MCF 10A (cell line): ENCODE measurements at regions not wholly inside any gene's neighbourhood (a gene's known extent, or its start where the extent isn't known, plus 50 kb on each side); places are given as distances from the start of the nearest gene placed in this dataset.

Source experiments
- BruUV-seq: library from RNA; stranded (reverse); fragments of 400-500 nt; replicated peaks from 2 replicates; lab custom pipeline; 2021; lab: Mats Ljungman, UMichigan
- CTCF ChIA-PET: fragments of 300-600 bp; sonication (Branson Sonifier 250); formaldehyde crosslinking; extraction: SDS; loops from one replicate; lab custom pipeline; 2021; ENCODE audit warnings: antibody characterized with exemption, inconsistent platforms; lab: Yijun Ruan, JAX
- POLR2A ChIA-PET: fragments of 300-600, 350-650 bp; sonication (Branson Sonifier 250); formaldehyde crosslinking; extraction: SDS; loops from one replicate; lab custom pipeline; 2020; ENCODE audit warnings: antibody characterized with exemption, inconsistent platforms; lab: Yijun Ruan, JAX
- DNase-seq: peaks from one replicate; pipeline ENCODE4 v3.0.0-alpha.2; 2018; ENCODE audit not compliant: unreplicated experiment
- H3K27ac Mint-ChIP-seq: one replicate; pipeline ENCODE4 v1.8.0; 2022; ENCODE audit warnings: mild to moderate bottlenecking, low read depth, mixed read lengths; ENCODE audit not compliant: unreplicated experiment
- H3K27me3 Mint-ChIP-seq: one replicate; pipeline ENCODE4 v1.8.0; 2022; ENCODE audit warnings: mixed read lengths; ENCODE audit not compliant: insufficient read depth, unreplicated experiment
- H3K36me3 Mint-ChIP-seq: one replicate; pipeline ENCODE4 v1.8.0; 2022; ENCODE audit warnings: mild to moderate bottlenecking, moderate library complexity, mixed read lengths; ENCODE audit not compliant: insufficient read depth, unreplicated experiment
- H3K4me1 Mint-ChIP-seq: one replicate; pipeline ENCODE4 v1.8.0; 2022; ENCODE audit warnings: mixed read lengths; ENCODE audit not compliant: insufficient read depth, unreplicated experiment
- H3K4me3 Mint-ChIP-seq: one replicate; pipeline ENCODE4 v1.8.0; 2022; ENCODE audit warnings: mild to moderate bottlenecking, moderate library complexity, mixed read lengths; ENCODE audit not compliant: unreplicated experiment
- H3K9me3 Mint-ChIP-seq: one replicate; pipeline ENCODE4 v1.8.0; 2022; ENCODE audit warnings: mixed read lengths; ENCODE audit not compliant: unreplicated experiment
- CTCF ChIP-seq: fragments of 200-600 bp; IDR thresholded peaks from one replicate; pipeline ENCODE4 v1.8.0; 2022; ENCODE audit warnings: antibody characterized with exemption, mild to moderate bottlenecking; ENCODE audit not compliant: unreplicated experiment
- intact Hi-C: fragments of 100-400 bp; cut with micrococcal nuclease; formaldehyde crosslinking; loops from 2 replicates; pipeline ENCODE4 v1.14.1; 2022

GRCh38 chr2:160934263-160934662, 226.0 kb upstream of the TANK start:
- CTCF ChIA-PET: interaction anchor here (1.1 kb wide), 1 partner anchor 36 kb away, joined by 5 read pairs; no protein-coding TSS in a partner anchor
- no peaks in the 10 kb centered on the region for H3K9me3 Mint-ChIP-seq
- POLR2A ChIA-PET: no interaction called here
- no peak for TF ChIP-seq CTCF
- intact Hi-C loops: no loop called here
- H3K4me3 Mint-ChIP-seq: no peak overlapping the region
- H3K27ac Mint-ChIP-seq: no peak overlapping the region
- BruUV-seq: no TSS peak
- no peaks in the 10 kb centered on the region for H3K27me3 Mint-ChIP-seq
- DNase-seq: no peak
- H3K4me1 Mint-ChIP-seq: peaks cover 5% of the 10 kb centered on the region
- no peaks in the 10 kb centered on the region for H3K36me3 Mint-ChIP-seq

- POLR2A ChIA-PET: interaction anchor here (0.6 kb wide), 1 partner anchor 583 kb away, joined by 3 read pairs; no protein-coding TSS in a partner anchor
- H3K36me3 Mint-ChIP-seq: no peaks in the 10 kb centered on the region
- no peaks in the 10 kb centered on the region for H3K27me3 Mint-ChIP-seq
- DNase-seq: no peak
- H3K4me3 Mint-ChIP-seq: no peak overlapping the region
- peaks cover 5% of the 10 kb centered on the region for H3K4me1 Mint-ChIP-seq
- no peak for TF ChIP-seq CTCF
- CTCF ChIA-PET: no interaction called here
- H3K27ac Mint-ChIP-seq: no peak overlapping the region
- H3K9me3 Mint-ChIP-seq: no peaks in the 10 kb centered on the region
- BruUV-seq: no TSS peak
- intact Hi-C loops: no loop called here
Measured at GRCh38 chr2:160934991-160935390, 225.2 kb upstream of the TANK start.

GRCh38 chr2:160936044-160936806, 224.0 kb upstream of the TANK start:
- no peaks in the 10 kb centered on the region for H3K9me3 Mint-ChIP-seq
- H3K27me3 Mint-ChIP-seq: no peaks in the 10 kb centered on the region
- CTCF ChIA-PET: interaction anchor here (1.0 kb wide), 1 partner anchor 272 kb away, joined by 3 read pairs; no protein-coding TSS in a partner anchor
- no peak for DNase-seq
- no peak overlapping the region for H3K27ac Mint-ChIP-seq
- TF ChIP-seq CTCF: no peak
- H3K4me3 Mint-ChIP-seq: no peak overlapping the region
- POLR2A ChIA-PET: no interaction called here
- intact Hi-C loops: no loop called here
- H3K4me1 Mint-ChIP-seq: peaks cover 18% of the 10 kb centered on the region
- H3K36me3 Mint-ChIP-seq: no peaks in the 10 kb centered on the region
- no TSS peak for BruUV-seq

- no peak for DNase-seq
- H3K4me1 Mint-ChIP-seq: peaks cover 16% of the 10 kb centered on the region
- H3K9me3 Mint-ChIP-seq: no peaks in the 10 kb centered on the region
- H3K27me3 Mint-ChIP-seq: no peaks in the 10 kb centered on the region
- H3K27ac Mint-ChIP-seq: peak overlapping the region; percentile 36
- intact Hi-C loops: no loop called here
- no TSS peak for BruUV-seq
- ChIA-PET CTCF (interaction anchor here (0.9 kb wide), 1 partner anchor 506 kb away, joined by 3 read pairs; no protein-coding TSS in a partner anchor), POLR2A (interaction anchor here (0.5 kb wide), 1 partner anchor 365 kb away, joined by 3 read pairs; no protein-coding TSS in a partner anchor)
- no peaks in the 10 kb centered on the region for H3K36me3 Mint-ChIP-seq
- no peak overlapping the region for H3K4me3 Mint-ChIP-seq
- TF ChIP-seq CTCF: no peak
Measured at GRCh38 chr2:160940271-160940670, 220.0 kb upstream of the TANK start.
